ENCODE measurements at regions not wholly inside any gene's neighbourhood (a gene's known extent, or its start where the extent isn't known, plus 50 kb on each side); places are given as distances from the start of the nearest gene placed in this dataset.

DNA sequence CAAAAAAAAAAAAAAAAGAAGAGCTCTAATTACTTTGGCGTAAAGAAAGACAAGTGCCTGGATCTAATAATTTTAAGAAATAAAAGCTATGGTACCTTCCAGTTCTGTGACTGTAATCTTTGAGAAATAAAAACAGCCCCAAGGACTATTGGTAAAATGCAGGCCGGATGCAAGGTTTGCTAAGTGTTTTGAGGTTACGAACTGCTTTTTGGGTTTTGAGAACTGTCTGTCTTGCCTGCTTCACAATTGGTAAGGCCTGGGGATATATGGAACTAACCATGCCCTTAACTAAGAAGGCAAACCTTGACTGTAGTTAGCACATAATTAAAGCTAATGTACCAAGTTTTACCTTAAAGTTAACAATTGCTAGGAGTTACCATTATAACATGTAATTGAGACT lies 388.4 kb upstream of the CBLB start (continued):
- TF ChIP-seq ZBTB33 (IDR thresholded peaks at IDR 0.05; ENCODE audit: borderline replicate concordance, low read depth) (no peak), CTCF (IDR thresholded peaks at IDR 0.05) (no peak), TAF1 (IDR thresholded peaks at IDR 0.05; ENCODE audit: borderline replicate concordance, low read depth, low read length) (no peak), EZH2phosphoT487 (IDR thresholded peaks at IDR 0.05; ENCODE audit: borderline replicate concordance, low read depth) (no peak), POLR2AphosphoS5 (IDR thresholded peaks at IDR 0.05; ENCODE audit: low read depth, low read length) (no peak), FOSL2 (IDR thresholded peaks at IDR 0.05; ENCODE audit: borderline replicate concordance, low read depth) (no peak), RXRA (IDR thresholded peaks at IDR 0.05; ENCODE audit: borderline replicate concordance, low read depth) (no peak), RCOR1 (IDR thresholded peaks at IDR 0.05; ENCODE audit: low read length) (no peak), GABPA (IDR thresholded peaks at IDR 0.05; ENCODE audit: low read depth) (no peak), CHD2 (IDR thresholded peaks at IDR 0.05; ENCODE audit: low read length, partially characterized antibody) (no peak)

- POLR2A ChIA-PET = no interaction called here
- no peak for DNase-seq
- Histone ChIP-seq H3K36me3 (replicated peaks in 1 of 2; ENCODE audit: control insufficient read depth in 1 of 2, insufficient read depth in 2 of 2, low read length in 1 of 2) (no peaks in the 10 kb centered on the region), H3K4me2 (no peak overlapping the region), H2AFZ (ENCODE audit: low read depth) (no peak overlapping the region), H4K20me1 (ENCODE audit: insufficient read depth) (no peaks in the 10 kb centered on the region), H3K9ac (no peak overlapping the region), H3K9me3 (no peaks in the 10 kb centered on the region), H3F3A (replicated peaks; ENCODE audit: insufficient read depth) (no peaks in the 10 kb centered on the region), H3K27me3 (ENCODE audit: insufficient read depth) (no peaks in the 10 kb centered on the region), H3K4me1 (ENCODE audit: control insufficient read depth in 1 of 2, insufficient read depth in 2 of 2, low read depth in 1 of 2, low read length in 1 of 2) (peaks cover 0 to 6% of the 10 kb centered on the region in 2 experiments; a peak in 2 of 4 replicates), H3K4me3 (ENCODE audit: low read depth in 2 of 2, low read length in 1 of 2) (no peak overlapping the region), H3K79me2 (ENCODE audit: insufficient read depth) (no peaks in the 10 kb centered on the region), H3K27ac (ENCODE audit: low read depth in 2 of 2, low read length in 1 of 2) (no peak overlapping the region), H3K9me2 (no peaks in the 10 kb centered on the region)
- no peak for TF ChIP-seq NRF1 (IDR thresholded peaks at IDR 0.05; ENCODE audit: low read depth, low read length)
- no peak for TF ChIP-seq POLR2AphosphoS5 (IDR thresholded peaks at IDR 0.05; ENCODE audit: low read depth, low read length)
- 77% methylated on average over 1 of the region's 1 CpG for WGBS (ENCODE audit: low lambda C conversion rate)
- CTCF ChIA-PET = no interaction called here
Observed at GRCh38 chr3:106261396-106261795, 392.6 kb upstream of the CBLB start.

Measured in SK-N-SH (cell line).